SH-SY5Y (cell line): ENCODE measurements at regions not wholly inside any gene's neighbourhood (a gene's known extent, or its start where the extent isn't known, plus 50 kb on each side); places are given as distances from the start of the nearest gene placed in this dataset.

Experiments used
- GATA2 ChIP-seq: IDR thresholded peaks from 2 replicates; pipeline ENCODE4 v1.6.1; 2011; ENCODE audit warnings: mild to moderate bottlenecking, low read depth, low read length
- GATA3 ChIP-seq: IDR thresholded peaks from 2 replicates; pipeline ENCODE4 v1.6.1; 2011; ENCODE audit warnings: low read depth, mild to moderate bottlenecking, low read length, moderate library complexity

DNA sequence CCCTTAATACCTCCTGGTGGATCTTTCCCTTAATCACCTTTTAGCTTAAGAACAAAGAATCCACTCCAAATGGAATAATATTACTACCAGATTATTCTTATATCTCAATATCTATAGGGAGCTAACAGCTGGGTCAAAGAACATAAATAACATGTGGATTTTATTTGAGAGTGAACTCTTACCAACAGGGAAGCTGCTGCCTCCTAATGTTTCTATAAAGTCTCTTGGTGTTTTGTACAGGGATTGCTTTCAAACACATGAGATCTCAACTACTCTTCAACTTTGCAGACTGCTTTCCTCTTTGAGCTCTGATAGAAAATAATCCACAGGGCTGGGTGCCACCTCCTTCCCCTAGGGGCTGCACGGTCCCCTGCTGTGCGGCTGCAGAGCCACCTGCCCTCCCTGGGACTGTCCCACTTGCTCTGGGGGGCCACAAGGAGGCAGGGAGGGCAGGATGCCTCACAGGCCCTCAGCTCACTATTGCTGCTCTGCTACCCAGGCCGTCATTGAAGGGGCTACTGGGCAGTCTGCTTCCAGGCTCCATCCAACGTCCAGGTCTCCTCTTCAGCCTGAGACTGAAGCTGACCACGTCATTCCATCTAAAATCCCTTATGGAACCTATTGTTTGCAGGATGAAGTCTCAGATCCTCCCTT is 191.2 kb downstream of the CXCL12 start:
- TF ChIP-seq GATA2 (no peak), GATA3 (no peak)
